ENCODE measurements at regions not wholly inside any gene's neighbourhood (a gene's known extent, or its start where the extent isn't known, plus 50 kb on each side); places are given as distances from the start of the nearest gene placed in this dataset.

DNA sequence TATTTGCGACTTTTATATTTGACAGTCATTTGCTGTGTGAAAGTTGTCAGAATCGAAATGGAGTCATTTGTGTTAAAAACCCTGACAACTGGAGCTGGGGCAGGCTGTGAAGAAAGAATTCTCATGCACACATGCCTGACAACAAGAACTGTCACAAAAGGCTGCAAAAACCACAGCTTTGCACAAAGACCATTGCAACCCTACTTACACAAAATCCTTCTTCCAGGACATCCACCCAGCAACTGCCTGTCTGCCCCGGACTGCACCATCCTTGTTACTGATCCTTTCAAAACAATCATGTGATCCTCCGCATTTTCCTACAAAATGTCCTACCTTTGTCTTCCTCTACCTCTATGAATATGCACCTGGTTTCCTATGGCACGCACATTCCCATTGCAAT, 66.8 kb upstream of the IRS2 start:
- TF ChIP-seq, protein P1, sequence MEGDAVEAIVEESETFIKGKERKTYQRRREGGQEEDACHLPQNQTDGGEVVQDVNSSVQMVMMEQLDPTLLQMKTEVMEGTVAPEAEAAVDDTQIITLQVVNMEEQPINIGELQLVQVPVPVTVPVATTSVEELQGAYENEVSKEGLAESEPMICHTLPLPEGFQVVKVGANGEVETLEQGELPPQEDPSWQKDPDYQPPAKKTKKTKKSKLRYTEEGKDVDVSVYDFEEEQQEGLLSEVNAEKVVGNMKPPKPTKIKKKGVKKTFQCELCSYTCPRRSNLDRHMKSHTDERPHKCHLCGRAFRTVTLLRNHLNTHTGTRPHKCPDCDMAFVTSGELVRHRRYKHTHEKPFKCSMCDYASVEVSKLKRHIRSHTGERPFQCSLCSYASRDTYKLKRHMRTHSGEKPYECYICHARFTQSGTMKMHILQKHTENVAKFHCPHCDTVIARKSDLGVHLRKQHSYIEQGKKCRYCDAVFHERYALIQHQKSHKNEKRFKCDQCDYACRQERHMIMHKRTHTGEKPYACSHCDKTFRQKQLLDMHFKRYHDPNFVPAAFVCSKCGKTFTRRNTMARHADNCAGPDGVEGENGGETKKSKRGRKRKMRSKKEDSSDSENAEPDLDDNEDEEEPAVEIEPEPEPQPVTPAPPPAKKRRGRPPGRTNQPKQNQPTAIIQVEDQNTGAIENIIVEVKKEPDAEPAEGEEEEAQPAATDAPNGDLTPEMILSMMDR (conservative IDR thresholded peaks at IDR 0.05; ENCODE audit: low read depth in 2 of 2) = no peak
- TF ChIP-seq EZH2phosphoT487 (IDR thresholded peaks at IDR 0.05; ENCODE audit: unreplicated experiment) = no peak
- no peak for TF ChIP-seq EZH2 (IDR thresholded peaks at IDR 0.05; ENCODE audit: low read depth, unreplicated experiment)
- TF ChIP-seq, protein P2, sequence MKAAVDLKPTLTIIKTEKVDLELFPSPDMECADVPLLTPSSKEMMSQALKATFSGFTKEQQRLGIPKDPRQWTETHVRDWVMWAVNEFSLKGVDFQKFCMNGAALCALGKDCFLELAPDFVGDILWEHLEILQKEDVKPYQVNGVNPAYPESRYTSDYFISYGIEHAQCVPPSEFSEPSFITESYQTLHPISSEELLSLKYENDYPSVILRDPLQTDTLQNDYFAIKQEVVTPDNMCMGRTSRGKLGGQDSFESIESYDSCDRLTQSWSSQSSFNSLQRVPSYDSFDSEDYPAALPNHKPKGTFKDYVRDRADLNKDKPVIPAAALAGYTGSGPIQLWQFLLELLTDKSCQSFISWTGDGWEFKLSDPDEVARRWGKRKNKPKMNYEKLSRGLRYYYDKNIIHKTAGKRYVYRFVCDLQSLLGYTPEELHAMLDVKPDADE (IDR thresholded peaks at IDR 0.05) = no peak
